Mammary epithelial cell (primary cell): ENCODE measurements at regions not wholly inside any gene's neighbourhood (a gene's known extent, or its start where the extent isn't known, plus 50 kb on each side); places are given as distances from the start of the nearest gene placed in this dataset.

Experiments
- EZH2 ChIP-seq: IDR thresholded peaks from 2 replicates; pipeline ENCODE4 v1.6.1; 2012; ENCODE audit warnings: low read length, inconsistent platforms, borderline replicate concordance
- TF ChIP-seq, protein P1 (sequence below), 2 donors: IDR thresholded peaks in 1 of 2; conservative IDR thresholded peaks in 1 of 2; 2 replicates each; pipeline ENCODE4 v1.5.1; 2011 to 2012; ENCODE audit warnings: inconsistent platforms in 2 of 2, low read length in 2 of 2, mild to moderate bottlenecking in 2 of 2, control low read depth in 1 of 2, low read depth in 1 of 2; ENCODE audit not compliant: insufficient read depth in 1 of 2; ENCODE audit errors: extremely low read depth in 1 of 2

DNA sequence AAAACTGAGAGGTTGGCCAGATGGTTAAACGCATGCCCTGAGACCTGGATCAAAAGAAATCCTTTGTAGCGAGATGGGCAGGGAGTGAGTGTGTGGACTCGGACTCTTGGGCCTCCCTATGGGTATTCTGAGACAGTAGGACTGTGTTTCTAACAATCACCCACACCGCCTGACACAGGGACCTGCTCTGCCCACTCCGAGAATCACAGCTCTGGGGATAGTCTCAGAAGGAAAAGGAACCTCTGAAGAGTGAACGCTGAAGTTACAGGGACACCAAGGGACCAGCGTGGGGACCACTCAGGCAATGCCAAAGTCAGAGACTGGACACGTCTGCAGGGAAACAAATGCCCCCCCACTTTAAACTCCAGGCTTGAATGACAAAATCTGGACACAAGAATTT, 242.1 kb upstream of the TCERG1L start:
- TF ChIP-seq EZH2 = no peak
- TF ChIP-seq, protein P1, sequence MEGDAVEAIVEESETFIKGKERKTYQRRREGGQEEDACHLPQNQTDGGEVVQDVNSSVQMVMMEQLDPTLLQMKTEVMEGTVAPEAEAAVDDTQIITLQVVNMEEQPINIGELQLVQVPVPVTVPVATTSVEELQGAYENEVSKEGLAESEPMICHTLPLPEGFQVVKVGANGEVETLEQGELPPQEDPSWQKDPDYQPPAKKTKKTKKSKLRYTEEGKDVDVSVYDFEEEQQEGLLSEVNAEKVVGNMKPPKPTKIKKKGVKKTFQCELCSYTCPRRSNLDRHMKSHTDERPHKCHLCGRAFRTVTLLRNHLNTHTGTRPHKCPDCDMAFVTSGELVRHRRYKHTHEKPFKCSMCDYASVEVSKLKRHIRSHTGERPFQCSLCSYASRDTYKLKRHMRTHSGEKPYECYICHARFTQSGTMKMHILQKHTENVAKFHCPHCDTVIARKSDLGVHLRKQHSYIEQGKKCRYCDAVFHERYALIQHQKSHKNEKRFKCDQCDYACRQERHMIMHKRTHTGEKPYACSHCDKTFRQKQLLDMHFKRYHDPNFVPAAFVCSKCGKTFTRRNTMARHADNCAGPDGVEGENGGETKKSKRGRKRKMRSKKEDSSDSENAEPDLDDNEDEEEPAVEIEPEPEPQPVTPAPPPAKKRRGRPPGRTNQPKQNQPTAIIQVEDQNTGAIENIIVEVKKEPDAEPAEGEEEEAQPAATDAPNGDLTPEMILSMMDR (conservative IDR thresholded peaks at IDR 0.05 in 1 of 2, IDR thresholded peaks at IDR 0.05 in 1 of 2; ENCODE audit: extremely low read depth in 1 of 2, insufficient read depth in 1 of 2, low read depth in 1 of 2, low read length in 2 of 2) = no peak
